Gastrocnemius medialis (tissue), 4 donors: ENCODE measurements at regions not wholly inside any gene's neighbourhood (a gene's known extent, or its start where the extent isn't known, plus 50 kb on each side); places are given as distances from the start of the nearest gene placed in this dataset.

Experiments used
- ATAC-seq, 2 donors: fragments of 150-250 bp; one replicate each; pipeline ENCODE4 v1.9.1; 2016
- DNase-seq, 2 donors: peaks; one replicate each; pipeline ENCODE4 v3.0.0-alpha.2; 2019
- H3K27ac ChIP-seq, 4 donors: fragments of 200-600 bp; sonication (generic); 1 replicate in 1 of 4; 2 replicates in 3 of 4; pipeline ENCODE4 v1.5.1; 2016 to 2018; ENCODE audit warnings: mild to moderate bottlenecking in 2 of 4, moderate library complexity in 1 of 4
- H3K27me3 ChIP-seq, 3 donors: fragments of 200-600 bp; sonication (generic) in 2 of 3; 1 replicate in 1 of 3; 2 replicates in 2 of 3; pipeline versions ENCODE4 v1.5.1 to v1.6.0; 2016 to 2019; ENCODE audit warnings: mild to moderate bottlenecking in 1 of 3, moderate library complexity in 1 of 3
- H3K36me3 ChIP-seq, 2 donors: fragments of 200-600 bp; sonication (generic) in 1 of 2; one replicate each; pipeline ENCODE4 v1.5.1; 2017 to 2018
- H3K4me1 ChIP-seq, 2 donors: fragments of 200-600 bp; sonication (generic) in 1 of 2; one replicate each; pipeline ENCODE4 v1.5.1; 2016 to 2017; ENCODE audit warnings: mild to moderate bottlenecking in 2 of 2
- H3K4me3 ChIP-seq, 4 donors: fragments of 200-600 bp; sonication (generic) in 3 of 4; 1 replicate in 1 of 4; 2 replicates in 3 of 4; pipeline ENCODE4 v1.5.1; 2016 to 2019; ENCODE audit warnings: mild to moderate bottlenecking in 2 of 4
- H3K9me3 ChIP-seq, 3 donors: fragments of 200-600 bp; sonication (generic) in 2 of 3; 1 replicate in 1 of 3; 2 replicates in 2 of 3; pipeline ENCODE4 v1.5.1; 2016 to 2019
- CTCF ChIP-seq, 5 experiments: fragments of 450-650 bp in 3 of 5; fragments of 200-600 bp in 2 of 5; sonication (generic) in 2 of 5; IDR thresholded peaks in 4 of 5; conservative IDR thresholded peaks in 1 of 5; 1 replicate in 4 of 5; 2 replicates in 1 of 5; pipeline ENCODE4 v1.5.1; 2016 to 2019; ENCODE audit warnings: antibody characterized with exemption in 5 of 5, mild to moderate bottlenecking in 3 of 5, moderate library complexity in 3 of 5
- POLR2A ChIP-seq, 2 donors: fragments of 450-650 bp; IDR thresholded peaks; one replicate each; pipeline ENCODE4 v1.6.1; 2017; ENCODE audit warnings: antibody characterized with exemption in 2 of 2, mild to moderate bottlenecking in 2 of 2, moderate library complexity in 2 of 2
- in situ Hi-C, 4 donors: fragments of 200-750 bp; cut with MboI; loops; one replicate each; pipeline versions ENCODE4 v1.15.0 to v1.8.0; 2017; ENCODE audit warnings: low sequenced_read_pairs in 4 of 4
- intact Hi-C: fragments of 100-400 bp; cut with DNase I; formaldehyde crosslinking; loops from one replicate; pipeline ENCODE4 v1.15.1; 2023; ENCODE audit warnings: low total_unique reads

DNA sequence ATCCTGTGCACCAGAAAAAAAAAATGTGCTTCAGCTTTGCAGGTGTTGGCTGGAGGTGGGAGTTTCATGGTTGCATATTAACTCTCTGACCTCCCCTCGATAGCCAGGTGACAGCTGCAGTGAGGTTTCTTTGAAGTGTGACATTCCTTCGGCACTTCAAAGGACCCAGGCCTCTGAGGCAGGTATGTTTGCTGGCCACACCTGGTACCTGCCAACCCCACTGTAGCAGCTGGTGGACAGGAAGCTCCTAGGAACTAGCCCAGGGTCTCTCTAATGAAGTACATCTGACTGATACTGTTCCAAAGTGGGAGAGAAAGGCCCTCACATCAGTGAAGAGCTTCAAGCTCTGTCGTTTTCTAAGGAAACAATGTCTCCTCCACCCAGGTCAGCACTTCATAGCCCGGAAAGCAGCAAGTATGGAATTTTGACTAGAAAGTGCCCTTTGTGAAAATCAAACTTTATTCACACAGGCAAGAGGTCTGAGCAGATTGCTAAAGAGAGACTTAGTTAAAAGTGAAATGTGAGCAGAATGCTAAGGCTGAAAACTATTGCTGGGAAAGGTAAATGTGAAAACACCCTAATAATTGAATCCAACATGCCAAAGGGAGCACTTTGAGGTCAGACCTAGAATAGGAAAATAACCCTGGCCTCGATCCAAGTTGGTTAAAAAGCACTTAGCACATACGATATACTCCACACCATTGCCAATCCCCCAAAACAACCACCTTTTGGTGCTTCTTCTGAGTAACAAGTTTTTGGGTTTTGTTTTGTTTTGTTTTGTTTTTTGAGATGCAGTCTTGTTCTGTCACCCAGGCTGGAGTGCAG lies 71.3 kb downstream of the PHLDA1 start:
- no peak for DNase-seq
- no peaks in the 10 kb centered on the region for H3K4me1 ChIP-seq
- no peak for TF ChIP-seq POLR2A (IDR thresholded peaks at IDR 0.05)
- TF ChIP-seq CTCF (IDR thresholded peaks at IDR 0.05 in 4 of 5, conservative IDR thresholded peaks at IDR 0.05 in 1 of 5) = no peak
- in situ Hi-C loops = no loop called here
- H3K36me3 ChIP-seq = no peaks in the 10 kb centered on the region
- H3K27me3 ChIP-seq = no peaks in the 10 kb centered on the region
- ATAC-seq = no peak
- intact Hi-C loops = no loop called here
- H3K4me3 ChIP-seq = no peak overlapping the region
- no peak overlapping the region for H3K27ac ChIP-seq
- H3K9me3 ChIP-seq = no peaks in the 10 kb centered on the region

DNA sequence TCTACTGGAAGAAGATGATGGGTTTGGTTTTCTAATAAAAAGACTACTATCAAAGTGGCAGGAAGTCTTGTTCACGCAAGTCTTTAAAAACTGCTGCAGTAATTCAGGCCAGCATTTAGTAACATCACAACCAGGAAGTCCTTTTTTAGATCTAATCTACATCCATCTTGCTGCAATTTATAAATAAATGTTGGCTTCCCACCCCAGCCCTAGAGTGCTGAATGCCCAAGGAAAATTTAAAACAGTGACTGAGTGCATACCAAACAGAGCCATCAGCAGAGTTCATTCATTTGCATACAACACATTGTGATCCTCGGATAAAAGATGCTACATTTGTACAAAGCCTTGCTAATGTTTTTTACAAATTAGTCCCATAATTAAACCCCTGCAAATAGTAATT lies 72.1 kb downstream of the PHLDA1 start:
- no peak for TF ChIP-seq POLR2A (IDR thresholded peaks at IDR 0.05)
- no peak for TF ChIP-seq CTCF (IDR thresholded peaks at IDR 0.05 in 4 of 5, conservative IDR thresholded peaks at IDR 0.05 in 1 of 5)
- no peaks in the 10 kb centered on the region for H3K4me1 ChIP-seq
- H3K27me3 ChIP-seq = no peaks in the 10 kb centered on the region
- H3K9me3 ChIP-seq = no peaks in the 10 kb centered on the region
- no peak overlapping the region for H3K27ac ChIP-seq
- intact Hi-C loops (no loop called here), in situ Hi-C loops (no loop called here)
- H3K4me3 ChIP-seq = no peak overlapping the region
- DNase-seq (no peak), ATAC-seq (no peak)
- no peaks in the 10 kb centered on the region for H3K36me3 ChIP-seq

GRCh38 chr12:75959060-75959459 lies 72.5 kb downstream of the PHLDA1 start:
- TF ChIP-seq POLR2A (IDR thresholded peaks at IDR 0.05) (no peak), CTCF (IDR thresholded peaks at IDR 0.05 in 4 of 5, conservative IDR thresholded peaks at IDR 0.05 in 1 of 5) (no peak)
- in situ Hi-C loops = no loop called here

GRCh38 chr12:75955251-75955650 lies 76.3 kb downstream of the PHLDA1 start:
- no peaks in the 10 kb centered on the region for H3K36me3 ChIP-seq
- in situ Hi-C loops = no loop called here
- no peak for TF ChIP-seq CTCF (IDR thresholded peaks at IDR 0.05 in 4 of 5, conservative IDR thresholded peaks at IDR 0.05 in 1 of 5)
- no peak for TF ChIP-seq POLR2A (IDR thresholded peaks at IDR 0.05)
- H3K27ac ChIP-seq = no peak overlapping the region
- no peak overlapping the region for H3K4me3 ChIP-seq
- DNase-seq (no peak), ATAC-seq (no peak)
- no peaks in the 10 kb centered on the region for H3K27me3 ChIP-seq
- no peaks in the 10 kb centered on the region for H3K4me1 ChIP-seq
- intact Hi-C loops = no loop called here
- H3K9me3 ChIP-seq = no peaks in the 10 kb centered on the region

More at GRCh38 chr12:75959060-75959459, 72.5 kb downstream of the PHLDA1 start:
- no peak for ATAC-seq
- intact Hi-C loops = no loop called here
- no peak for DNase-seq
- Histone ChIP-seq H3K36me3 (no peaks in the 10 kb centered on the region), H3K9me3 (no peaks in the 10 kb centered on the region), H3K27me3 (no peaks in the 10 kb centered on the region), H3K27ac (no peak overlapping the region), H3K4me1 (no peaks in the 10 kb centered on the region), H3K4me3 (no peak overlapping the region)

DNA sequence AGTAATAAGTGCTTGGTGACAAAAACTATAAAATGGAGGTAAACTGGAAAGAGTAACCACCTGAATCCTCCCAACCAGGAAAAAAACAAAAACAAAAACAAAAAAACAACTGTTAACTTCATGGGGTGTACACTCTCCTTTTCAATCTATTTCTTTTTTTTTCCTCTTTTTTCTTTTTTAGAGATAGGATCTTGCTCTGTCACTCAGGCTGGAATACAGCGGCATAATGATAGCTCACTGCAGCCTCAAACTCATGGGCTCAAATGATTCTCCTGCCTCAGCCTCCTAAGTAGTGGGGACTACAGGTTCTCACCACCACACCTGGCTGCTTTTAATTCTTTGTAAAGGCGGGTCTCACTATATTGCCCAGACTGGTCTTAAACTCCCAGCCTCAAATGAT lies 76.8 kb downstream of the PHLDA1 start:
- TF ChIP-seq CTCF (IDR thresholded peaks at IDR 0.05 in 4 of 5, conservative IDR thresholded peaks at IDR 0.05 in 1 of 5) = no peak
- TF ChIP-seq POLR2A (IDR thresholded peaks at IDR 0.05) = no peak
- intact Hi-C loops (no loop called here), in situ Hi-C loops (no loop called here)
- H3K9me3 ChIP-seq = no peaks in the 10 kb centered on the region
- H3K4me3 ChIP-seq = no peak overlapping the region
- no peaks in the 10 kb centered on the region for H3K36me3 ChIP-seq
- no peaks in the 10 kb centered on the region for H3K27me3 ChIP-seq
- no peak for DNase-seq
- ATAC-seq = no peak
- H3K27ac ChIP-seq = no peak overlapping the region
- H3K4me1 ChIP-seq = no peaks in the 10 kb centered on the region
